GM19328 (cell line): ENCODE measurements at regions not wholly inside any gene's neighbourhood (a gene's known extent, or its start where the extent isn't known, plus 50 kb on each side); places are given as distances from the start of the nearest gene placed in this dataset.

ENCODE experiments used
- ATAC-seq: cut with Tn5 transposase; IDR thresholded peaks from one replicate; pipeline ENCODE4 v1.9.1; 2021; ENCODE audit warnings: mild to moderate bottlenecking, moderate library complexity; ENCODE audit not compliant: unreplicated experiment

DNA sequence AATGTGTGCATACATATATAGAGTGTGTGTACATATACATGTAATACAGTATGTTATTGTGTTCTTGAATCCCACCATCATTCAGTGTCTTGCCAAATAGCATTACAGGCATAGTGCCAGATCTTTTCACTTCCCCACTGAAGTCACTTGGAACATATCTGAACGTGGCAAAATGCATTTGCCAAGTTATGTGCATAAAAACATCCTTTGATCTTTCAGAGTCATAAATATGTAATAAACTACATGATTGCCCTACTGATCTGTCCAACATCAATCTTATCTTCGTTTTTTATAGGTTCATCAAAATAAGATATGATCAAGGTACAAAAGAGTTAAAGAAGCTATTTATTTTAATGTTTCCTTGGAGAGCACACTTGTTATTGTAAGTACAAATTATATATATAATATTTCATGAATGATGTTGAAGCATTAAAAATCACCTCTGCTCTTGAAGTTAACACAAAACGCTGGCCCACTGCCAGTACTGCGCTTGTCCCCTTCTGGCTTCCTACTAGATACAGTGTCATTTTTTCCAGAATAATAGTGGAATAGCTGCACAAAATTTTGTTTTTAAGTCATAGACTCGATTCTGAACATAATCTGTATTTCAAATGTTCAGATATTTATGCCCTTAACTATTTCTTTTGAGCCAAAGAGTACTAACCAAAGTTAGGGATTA is 549.5 kb upstream of the ARRDC4 start:
- no peak for ATAC-seq

DNA sequence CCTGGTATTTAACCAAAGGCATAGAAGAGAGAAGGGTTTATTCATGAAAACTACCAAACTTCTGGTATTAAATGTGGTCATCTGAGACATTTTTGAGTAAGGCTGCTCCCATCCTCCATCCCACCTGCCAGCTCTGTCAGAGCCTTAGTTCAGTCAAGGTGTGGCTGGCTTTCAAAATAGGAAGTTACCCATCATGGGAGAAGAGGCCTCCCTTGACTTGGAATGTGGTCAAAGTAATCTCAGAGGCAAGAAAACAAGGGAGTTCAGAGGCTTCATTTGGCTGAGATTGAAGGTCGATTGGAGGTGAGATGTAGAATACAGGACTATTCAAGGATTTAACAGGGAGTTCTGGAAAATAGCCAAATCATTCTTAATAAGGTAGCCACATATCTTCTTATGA is 540.4 kb upstream of the ARRDC4 start:
- ATAC-seq: no peak

GRCh38 chr15:97425596-97425995 is 534.9 kb upstream of the ARRDC4 start:
- no peak for ATAC-seq

GRCh38 chr15:97443101-97443500 is 517.4 kb upstream of the ARRDC4 start:
- ATAC-seq: no peak

DNA sequence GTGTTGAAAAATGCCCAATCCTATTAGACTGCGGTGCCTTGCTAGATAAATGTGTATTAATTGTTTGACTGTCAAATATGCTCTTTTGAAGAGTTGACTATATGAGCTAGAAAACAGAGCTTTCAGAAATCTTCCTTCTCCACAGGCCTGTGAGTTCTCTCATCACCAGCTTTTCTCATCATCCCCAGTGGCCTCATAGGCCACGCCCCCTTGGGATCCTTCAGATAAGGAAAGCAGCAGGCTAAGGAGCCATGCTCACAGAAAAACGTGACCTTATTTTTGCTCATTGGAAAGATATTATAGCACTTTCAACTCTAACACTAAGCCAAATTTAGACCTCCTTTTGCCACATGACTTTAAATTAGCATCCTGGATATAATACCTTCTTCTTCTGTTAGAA is 514.4 kb upstream of the ARRDC4 start:
- ATAC-seq: no peak

DNA sequence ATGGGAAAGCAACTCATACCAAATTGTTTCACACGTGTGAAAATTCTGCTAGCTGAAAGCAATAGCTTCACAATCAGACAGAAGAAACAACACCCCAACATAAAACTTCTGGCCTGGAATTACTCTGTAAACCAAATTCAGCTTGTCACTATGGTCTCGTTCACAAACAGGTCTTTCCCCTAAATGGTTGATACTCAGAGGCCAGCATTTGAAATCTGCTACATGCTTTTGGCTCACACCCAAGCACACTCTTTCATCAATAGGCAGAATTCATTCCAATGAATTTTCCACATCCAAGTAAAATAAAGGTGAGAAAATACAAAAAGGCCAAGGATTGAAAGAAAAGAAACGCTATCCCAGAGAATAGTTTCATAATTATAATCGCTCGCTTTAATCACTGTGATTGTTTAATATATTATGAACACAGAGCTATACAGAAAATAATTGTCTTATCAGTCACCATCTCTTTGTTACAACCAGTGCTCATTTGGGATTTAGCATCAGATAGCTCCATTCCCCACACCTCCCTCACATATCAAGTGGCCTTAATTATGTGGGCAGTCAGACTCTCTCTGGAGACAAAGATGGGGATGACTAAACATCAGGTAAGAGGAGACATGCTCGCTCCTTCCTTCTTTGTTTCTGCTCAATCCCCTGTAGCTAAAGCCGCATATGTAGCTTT is 503.8 kb upstream of the ARRDC4 start:
- ATAC-seq: no peak

- no peak for ATAC-seq
These were observed 503.2 kb upstream of the ARRDC4 start for GRCh38 chr15:97457203-97457847.

DNA sequence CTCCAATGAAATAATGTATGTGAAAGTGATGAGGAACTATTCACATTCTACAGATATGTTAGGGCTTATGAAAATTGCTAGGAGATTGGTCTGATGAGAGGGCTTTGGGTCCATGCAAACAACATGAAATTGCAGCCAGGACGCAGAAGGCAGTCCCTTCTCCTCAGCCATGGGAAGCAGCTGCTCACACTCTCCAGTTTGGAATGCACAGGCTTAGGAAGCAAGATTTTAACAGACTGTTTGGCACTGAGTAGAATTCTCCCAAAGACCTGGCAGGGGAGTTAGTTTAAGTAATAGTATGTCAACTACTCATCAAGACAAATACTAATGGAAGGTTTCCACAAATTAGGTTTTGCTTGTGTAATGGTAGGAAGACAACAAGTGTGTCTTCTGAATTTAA is 500.7 kb upstream of the ARRDC4 start:
- ATAC-seq: no peak

DNA sequence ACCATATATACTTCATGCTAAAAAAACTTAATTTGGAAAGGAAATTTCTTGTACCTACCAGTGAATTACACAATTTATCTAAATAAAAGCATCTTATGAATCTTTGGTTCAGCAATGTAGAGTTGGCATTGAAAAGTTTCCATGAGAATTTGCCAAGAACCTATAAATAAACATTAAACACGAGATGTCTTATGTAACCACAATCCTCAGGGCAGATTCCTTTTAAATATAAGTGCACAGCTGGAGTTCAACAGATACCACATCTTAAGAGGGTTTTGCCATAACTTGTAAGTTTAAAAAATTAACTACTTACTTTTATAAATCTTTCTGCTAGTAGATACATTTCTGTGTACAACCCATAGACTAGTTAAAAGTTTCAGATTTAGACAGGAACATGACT is 499.3 kb upstream of the ARRDC4 start:
- no peak for ATAC-seq

GRCh38 chr15:97463696-97464095 is 496.8 kb upstream of the ARRDC4 start:
- no peak for ATAC-seq

DNA sequence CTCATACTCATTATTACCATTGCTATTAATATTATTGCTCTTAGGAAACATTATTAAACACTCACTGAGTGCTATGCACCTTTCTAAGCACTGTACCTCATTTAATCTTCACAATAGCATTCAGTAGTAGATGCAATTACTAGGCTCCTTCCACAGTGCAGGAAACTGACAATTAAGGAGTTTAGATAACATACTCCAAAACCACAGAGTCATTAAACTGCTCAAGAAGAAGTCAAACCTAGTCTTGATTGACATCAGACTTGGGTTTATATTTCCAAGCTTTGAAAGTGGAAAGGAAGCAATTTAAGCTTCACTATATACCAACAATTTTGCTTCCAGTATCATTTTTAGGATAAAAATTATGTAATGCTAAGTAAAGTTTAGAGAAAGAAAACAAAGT is 490.1 kb upstream of the ARRDC4 start:
- no peak for ATAC-seq

DNA sequence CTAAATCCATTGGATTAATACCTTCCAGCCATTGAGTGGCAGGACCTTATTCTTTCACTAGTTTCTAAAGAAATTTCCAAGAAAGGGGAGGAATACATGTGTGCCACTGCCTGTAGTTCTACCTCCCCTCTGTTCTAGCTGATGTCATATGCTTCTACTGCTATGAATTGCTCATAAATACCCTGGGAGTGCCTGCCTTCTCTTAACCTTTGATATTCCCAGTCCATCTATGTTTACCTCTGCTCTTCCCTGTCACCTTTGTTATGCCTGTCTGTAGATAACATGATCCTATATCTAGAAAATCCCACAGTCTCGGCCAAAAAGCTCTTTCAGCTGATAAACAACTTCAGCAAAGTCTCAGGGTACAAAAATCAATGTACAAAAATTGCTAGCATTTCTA is 486.9 kb upstream of the ARRDC4 start:
- ATAC-seq: no peak

- ATAC-seq: no peak
These were observed 480.5 kb upstream of the ARRDC4 start for GRCh38 chr15:97479957-97480356.

GRCh38 chr15:97482521-97482920 is 478.0 kb upstream of the ARRDC4 start:
- no peak for ATAC-seq

DNA sequence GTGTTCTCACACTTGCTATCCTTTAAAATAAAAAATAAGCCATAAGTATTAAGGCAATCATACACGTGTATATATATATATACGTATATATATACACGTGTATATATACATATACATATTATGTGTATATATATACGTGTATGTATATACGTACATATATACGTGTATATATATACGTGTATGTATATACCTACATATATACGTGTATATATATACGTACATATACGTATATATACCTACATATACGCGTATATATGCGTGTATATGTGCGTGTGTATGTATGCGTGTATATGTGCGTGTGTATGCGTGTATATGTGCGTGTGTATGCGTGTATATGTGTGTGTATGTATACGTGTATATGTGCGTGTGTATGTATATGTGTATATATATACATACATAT is 477.3 kb upstream of the ARRDC4 start:
- no peak for ATAC-seq

DNA sequence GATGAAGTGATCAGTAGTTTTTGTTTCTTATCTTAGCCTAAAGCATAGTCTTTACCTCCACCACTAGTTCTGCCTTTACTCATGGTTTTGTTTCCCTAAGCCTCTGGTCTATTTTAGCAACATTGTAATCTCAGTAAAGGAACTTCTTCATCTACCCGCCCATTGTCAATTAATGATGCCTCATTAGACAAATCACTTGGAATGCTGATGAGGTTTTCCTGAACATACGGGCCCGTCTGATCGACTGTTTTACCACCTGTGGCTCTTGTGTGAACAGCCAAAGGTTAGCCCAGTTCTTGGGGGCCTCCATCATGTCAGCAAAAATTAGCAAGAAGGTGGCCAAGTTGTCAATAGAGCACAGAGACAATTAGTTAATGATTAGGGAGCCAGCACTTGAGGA is 470.1 kb upstream of the ARRDC4 start:
- no peak for ATAC-seq

DNA sequence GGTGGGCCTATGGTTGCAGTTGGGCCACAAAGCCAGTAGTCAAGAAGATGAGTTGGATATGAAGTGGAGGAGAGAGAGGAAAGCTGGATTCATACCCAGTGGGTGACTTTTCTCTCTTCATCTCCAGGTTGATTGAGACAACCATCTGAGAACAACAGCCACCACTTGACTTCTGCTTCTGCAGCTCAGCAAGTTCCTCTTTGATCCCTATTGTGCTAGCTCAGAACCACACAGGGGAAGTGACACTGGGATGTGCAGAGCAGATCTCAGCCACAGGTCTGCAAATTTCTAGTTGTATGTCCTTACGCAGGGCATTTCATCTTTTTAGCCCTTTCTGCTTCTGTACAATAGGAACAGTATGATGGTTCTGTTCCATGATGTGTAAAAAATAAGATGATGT is 459.2 kb upstream of the ARRDC4 start:
- no peak for ATAC-seq

DNA sequence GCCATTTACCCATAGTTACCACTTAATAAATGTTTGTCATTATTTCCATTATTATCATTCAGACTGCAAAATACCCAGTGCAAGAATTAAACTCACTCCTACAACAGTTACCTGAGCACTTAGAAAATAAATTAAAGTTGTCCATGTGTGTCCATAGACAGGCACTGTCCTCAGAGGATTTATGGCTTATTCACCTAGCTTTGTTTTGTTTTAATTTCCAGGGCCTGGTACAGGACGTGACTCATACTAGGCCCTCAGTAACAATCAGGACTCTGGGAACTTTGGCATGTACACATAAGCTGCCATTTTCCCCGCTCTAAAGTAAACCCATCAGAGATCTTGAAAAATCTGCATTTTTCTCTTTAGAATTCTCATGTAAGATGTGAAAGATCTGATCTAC is 458.5 kb upstream of the ARRDC4 start:
- ATAC-seq: no peak

DNA sequence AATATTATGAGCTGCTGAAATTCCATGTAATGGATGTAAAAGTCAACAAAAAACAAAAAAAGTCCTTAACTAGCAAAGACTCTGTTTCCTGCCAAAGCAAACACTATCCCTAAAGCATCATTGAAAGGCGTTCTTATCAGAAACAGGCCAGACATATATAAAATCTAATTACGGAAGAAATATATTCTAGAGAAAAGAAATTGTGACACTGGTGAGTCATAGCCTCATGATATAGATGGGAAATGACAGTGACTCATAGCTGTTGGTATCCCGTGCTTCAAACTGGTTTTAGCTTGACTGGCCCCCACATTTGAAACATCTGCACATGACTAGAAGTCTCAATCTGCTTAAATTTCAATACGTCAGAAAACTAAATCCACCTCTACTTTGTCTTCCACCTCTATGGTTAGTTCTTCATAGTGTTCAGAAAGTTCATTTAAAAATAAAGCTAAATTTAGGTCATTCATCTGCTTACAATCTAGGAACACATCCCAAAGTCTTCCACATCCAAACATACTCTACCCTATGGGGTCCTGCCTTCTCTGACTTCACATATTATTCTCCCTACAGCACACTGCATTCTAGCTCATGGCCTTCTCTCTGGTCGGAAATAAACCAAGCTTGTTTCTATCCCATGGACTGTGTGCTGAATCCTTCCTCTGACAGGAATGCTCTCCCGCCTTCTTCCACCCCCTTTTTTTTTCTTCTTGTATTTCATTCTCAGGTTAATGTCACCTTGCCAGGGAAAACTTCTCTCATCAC is 456.3 kb upstream of the ARRDC4 start:
- ATAC-seq: no peak

DNA sequence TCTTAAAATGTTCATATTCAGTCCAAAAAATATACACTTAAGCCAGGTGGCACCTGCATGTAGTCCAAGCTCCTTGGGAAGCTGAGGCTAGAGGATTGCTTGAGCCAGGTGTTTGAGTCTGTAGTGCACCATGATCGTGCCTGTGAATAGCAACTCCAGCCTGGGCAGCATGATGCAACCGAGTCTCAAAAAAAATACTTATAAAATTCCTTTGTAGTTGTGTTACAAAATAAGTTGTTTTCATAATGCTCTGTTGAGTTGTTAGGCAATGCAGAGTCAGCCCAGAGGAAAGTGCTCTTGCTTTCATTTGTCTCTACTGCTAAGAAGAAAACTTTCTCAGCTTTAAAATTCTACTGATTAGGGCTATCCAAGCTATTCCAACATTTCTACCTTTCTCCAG is 442.8 kb upstream of the ARRDC4 start:
- ATAC-seq: no peak

GRCh38 chr15:97520689-97521088 is 439.8 kb upstream of the ARRDC4 start:
- ATAC-seq: no peak
